Panc1 (cell line): ENCODE measurements at regions not wholly inside any gene's neighbourhood (a gene's known extent, or its start where the extent isn't known, plus 50 kb on each side); places are given as distances from the start of the nearest gene placed in this dataset.

ENCODE experiments used
- CTCF ChIP-seq: fragments of 450-650 bp; IDR thresholded peaks from 2 replicates; pipeline ENCODE4 v1.5.1; 2017; ENCODE audit warnings: mild to moderate bottlenecking
- POLR2AphosphoS5 ChIP-seq: IDR thresholded peaks from 2 replicates; pipeline ENCODE4 v1.6.1; 2012; ENCODE audit warnings: mild to moderate bottlenecking, low read depth, low read length, moderate library complexity
- REST ChIP-seq, 2 experiments: IDR thresholded peaks; 2 replicates each; pipeline ENCODE4 v1.6.1; 2011 to 2012; ENCODE audit warnings: low read depth in 2 of 2, control low read depth in 1 of 2, low read length in 1 of 2, mild to moderate bottlenecking in 1 of 2, moderate library complexity in 1 of 2; ENCODE audit not compliant: insufficient read depth in 1 of 2
- SIN3A ChIP-seq: IDR thresholded peaks from 2 replicates; pipeline ENCODE4 v1.6.1; 2012; ENCODE audit warnings: low read depth, mild to moderate bottlenecking, low read length, moderate library complexity, borderline replicate concordance; ENCODE audit not compliant: insufficient read depth
- TCF7L2 ChIP-seq: IDR thresholded peaks from 2 replicates; pipeline ENCODE4 v1.6.1; 2011; ENCODE audit warnings: mild to moderate bottlenecking, low read depth, low read length, inconsistent platforms

DNA sequence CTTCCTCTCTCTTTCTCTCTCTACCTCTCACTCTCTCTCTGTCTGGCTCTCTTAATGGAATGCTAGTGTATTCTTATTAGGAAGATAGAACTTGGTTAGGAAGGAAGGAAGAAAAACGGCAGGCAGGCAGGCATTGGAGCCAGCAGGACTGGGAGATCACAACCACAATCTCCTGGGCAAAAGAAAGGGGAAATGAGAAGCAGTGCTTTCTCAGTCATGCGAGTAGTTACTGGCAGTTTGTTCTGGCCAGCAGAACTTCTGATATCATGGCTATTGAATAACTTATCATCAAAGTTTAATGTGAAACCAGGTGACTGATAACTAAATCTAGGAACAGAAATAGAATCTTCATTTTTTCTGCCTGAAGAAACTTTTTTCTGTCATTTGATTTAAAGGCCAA lies 60.9 kb upstream of the PAGE1 start:
- TF ChIP-seq CTCF (no peak), POLR2AphosphoS5 (no peak), REST (IDR thresholded peaks at IDR 0.05; ENCODE audit: insufficient read depth in 1 of 2, low read depth in 2 of 2, low read length in 1 of 2) (no peak), SIN3A (no peak), TCF7L2 (no peak)
